Inflammatory macrophage treated with lipopolysaccharide for 4 hours (primary cell): ENCODE measurements at regions not wholly inside any gene's neighbourhood (a gene's known extent, or its start where the extent isn't known, plus 50 kb on each side); places are given as distances from the start of the nearest gene placed in this dataset.
"Not testable (repeated sequence)": the region's sequence is repeated elsewhere in the genome, so short reads cannot be mapped to it uniquely, and the experiment has no call there.

Experiments
- DNase-seq: peaks from one replicate; pipeline ENCODE4 v3.0.0-alpha.2; 2020

DNA sequence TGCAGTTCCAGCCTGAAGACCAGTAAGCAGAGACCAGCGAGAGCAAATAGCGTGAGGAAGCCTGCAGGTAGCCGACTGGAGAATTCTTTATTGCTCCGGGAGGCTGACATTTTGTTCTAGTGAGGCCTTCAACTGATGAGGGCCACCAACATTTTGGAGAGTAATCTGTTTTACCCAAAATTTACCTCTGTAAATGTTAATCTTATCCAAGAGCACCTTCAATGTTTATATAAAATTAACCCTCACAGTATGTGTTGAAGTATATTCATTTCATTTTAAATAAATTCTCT lies 546.4 kb upstream of the SLITRK5 start:
- DNase-seq: no peak

DNA sequence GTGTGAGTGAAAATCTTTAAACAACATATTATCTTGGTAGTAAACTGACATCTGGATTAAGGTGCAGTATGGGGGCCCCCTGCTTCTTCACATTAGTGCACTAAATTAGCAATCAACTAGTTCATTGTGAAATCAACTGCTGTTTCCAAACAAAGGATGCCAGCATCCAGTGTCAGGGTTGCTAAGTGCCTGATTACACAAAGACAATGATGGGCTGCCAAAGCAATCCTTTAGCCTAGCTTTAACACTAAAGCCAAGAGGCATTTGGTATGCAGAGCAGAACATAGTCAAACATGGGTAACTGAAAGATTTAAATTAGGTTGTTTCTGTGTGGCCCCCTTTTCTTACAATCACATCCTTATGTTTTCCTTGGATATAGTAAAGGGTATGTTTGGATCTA lies 543.1 kb upstream of the SLITRK5 start:
- no peak for DNase-seq

DNA sequence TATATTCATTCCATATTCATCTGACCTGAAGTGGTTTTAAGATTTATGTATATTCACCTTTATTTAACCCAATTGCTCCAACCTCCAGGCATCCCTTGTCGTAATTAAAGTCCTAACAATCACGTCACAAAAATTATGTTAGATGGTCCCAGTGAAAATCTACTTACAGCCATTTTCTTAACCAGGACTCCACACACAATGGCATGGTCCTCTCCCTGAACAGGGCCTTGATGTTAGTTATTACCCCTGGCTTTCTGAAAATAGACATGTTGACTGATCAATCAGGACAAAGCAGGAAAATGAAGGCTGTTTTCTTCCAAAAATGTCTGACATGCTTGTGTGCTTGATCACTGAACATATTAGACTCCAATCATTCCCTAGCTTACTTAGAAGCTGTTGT lies 542.7 kb upstream of the SLITRK5 start:
- no peak for DNase-seq

DNA sequence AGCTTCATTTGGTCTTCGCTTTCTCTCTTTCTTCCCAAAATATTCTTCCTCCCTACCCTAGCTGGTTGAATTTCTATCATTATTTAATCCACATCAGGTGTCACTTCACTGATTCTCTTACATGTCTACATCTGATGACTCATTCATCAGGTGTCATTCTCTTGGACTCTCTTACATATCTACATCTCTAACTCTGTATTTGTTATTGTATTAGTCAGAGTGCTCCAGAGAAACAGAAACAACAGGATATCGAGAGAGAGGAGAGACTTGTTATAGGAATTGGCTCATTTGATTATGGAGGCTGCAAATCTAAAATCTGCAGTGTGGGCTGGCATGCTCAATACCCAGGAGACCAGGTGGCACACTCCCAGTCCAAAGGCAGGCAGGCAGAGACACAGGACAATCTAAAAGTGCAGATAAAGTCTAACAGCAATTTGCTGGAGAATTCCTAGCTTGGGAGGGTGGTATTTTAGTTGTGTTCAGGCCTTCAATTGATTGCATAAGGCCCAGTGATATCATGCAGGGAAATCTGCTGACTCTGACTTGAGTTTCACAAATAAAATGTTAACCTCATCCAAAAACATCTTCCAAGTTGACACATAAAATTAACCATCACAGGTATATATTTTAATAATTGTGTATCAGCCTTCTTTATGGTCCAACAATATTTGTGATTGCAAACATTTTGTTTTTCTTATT lies 541.4 kb upstream of the SLITRK5 start:
- DNase-seq: no peak

DNA sequence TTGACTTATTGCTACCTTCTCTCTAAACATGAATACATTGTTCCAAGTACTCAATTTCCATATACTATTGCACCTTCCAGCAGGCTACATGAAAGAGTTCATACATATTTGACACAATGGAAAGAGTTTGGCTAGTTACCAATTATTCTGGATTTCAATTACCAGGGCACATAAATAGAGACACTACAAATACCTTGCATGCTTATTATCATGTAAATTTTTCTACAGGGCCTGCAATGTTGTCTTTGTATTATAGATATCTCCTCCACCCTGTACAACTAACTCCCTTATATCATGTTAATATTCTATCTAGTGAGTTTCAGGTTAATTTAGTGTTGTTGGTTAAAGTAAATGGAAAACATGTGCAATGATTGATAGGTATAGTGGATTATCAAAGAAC lies 540.7 kb upstream of the SLITRK5 start:
- DNase-seq: no peak

DNA sequence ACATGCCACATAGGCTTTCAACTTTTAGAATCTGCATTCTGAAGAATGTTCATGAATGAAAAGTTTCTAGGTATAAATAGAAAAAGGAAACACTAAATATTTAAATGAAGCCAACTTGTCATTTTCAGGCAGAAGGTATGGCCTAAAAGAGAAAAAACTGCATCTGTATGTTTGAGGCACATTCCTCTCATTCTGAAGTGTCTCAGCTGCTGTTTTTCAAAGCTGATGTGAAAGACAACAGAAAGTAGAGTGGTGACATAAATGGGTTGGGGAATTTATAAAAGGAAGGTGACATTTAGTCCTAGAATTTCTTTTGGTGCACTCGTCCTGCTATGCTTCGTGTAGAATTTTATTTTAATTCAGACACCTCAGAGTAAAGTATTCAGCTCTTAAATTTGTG lies 539.6 kb upstream of the SLITRK5 start:
- DNase-seq: no peak

GRCh38 chr13:87138866-87139265 lies 532.3 kb upstream of the SLITRK5 start:
- DNase-seq: no peak

DNA sequence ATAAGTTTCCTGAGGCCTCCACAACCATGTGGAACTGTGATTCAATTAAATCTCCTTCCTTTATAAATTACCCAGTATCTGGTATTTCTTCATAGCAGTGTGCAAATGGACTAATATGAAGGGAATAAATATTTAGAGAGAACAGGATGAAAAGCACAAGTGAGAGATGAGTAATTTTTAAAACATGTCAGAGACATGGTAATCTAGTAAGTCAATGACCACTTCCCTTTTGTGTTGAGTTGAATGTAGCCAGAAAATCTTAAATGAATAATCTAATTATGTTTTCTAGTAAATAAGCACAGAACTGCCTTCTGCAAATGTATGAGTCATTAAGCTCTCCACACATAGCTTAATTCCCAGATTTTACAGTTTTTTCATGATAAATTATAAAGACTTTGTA lies 524.1 kb upstream of the SLITRK5 start:
- no peak for DNase-seq

- DNase-seq: no peak
Measured at GRCh38 chr13:87153371-87153770, 517.8 kb upstream of the SLITRK5 start.

DNA sequence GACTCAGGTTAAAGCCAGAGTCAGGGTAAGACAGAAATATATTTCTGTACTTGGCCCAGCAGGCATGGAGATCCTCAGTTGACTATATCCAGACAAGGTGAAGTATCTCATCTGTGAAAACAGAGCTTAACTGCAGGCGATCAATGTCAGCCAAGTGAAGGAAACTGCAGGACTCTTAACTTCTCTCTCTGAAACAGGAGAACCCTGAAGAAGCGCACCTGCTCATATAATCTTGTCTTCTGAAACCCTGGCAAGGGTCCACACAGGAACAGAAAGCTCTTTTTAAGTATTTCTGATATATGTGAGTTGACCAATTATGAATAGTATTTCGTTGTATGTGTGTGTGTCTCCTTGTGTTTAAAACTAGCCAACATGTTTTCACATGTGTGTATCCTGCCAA lies 504.8 kb upstream of the SLITRK5 start:
- DNase-seq: no peak

DNA sequence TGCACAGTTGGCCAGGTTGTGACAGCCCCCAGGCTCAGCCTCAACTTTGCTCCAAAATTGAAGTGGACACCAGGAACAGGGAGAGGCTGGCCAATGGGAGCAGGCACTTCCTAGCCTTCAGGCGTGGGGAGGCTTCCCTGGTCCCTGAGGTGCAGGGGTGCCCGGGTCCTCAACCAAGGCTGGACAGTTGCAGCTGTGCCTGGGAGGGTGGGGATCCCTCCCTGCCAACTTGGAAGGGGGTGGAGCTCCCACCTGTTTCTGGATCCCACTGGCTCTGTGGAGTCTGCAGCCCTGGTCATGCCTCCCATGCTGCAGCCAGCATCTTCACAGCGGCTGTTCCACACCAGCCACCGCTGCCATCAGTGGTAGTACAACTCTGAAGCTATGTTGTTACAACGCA lies 502.8 kb upstream of the SLITRK5 start:
- no peak for DNase-seq

DNA sequence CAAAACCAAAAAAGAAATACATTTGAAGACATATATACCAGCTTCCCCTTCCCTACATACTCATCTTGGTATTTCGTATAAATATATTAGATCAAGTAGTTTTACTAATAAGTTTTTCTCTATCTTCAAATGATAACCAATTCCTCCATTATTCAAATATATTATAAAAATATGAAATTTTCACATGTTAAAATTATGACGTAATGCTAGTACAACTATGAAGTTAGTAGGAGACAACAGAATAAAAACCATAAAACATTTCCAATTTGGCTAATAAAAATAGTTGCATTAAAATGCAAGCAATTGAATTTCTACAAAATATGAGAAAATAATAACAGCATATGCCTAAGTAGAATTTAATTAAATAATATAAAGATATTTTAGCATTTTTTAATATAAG lies 501.8 kb upstream of the SLITRK5 start:
- DNase-seq: no peak

DNA sequence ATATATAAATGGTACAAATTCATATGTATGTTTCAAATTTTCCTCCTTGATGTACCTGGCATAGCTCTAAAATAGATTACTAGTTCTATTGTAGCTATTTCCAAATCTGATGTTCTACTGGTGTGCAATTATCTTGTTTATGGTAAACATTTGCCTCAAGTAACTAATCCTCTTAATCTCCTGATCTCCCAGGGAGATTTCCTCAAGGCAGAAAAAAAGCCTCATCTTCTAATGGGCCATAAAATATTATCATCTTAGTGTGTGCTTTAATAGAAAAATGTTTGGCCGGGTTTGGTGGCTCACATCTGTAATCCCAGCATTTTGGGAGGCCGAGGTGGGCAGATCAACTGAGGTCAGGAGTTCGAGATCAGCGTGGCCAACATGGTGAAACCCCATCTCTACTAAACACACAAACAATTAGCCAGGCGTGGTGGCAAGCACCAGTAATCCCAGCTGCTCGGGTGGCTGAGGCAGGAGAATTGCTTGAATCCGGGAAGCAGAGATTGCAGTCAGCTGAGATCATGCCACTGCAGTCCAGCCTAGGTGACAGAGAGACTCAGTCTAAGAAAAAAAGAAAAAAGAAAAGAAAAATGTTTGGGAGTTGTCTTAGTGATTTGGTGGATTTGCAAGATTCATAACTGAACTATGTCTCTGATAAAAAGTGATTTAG lies 498.9 kb upstream of the SLITRK5 start:
- no peak for DNase-seq

GRCh38 chr13:87185138-87185537 lies 486.0 kb upstream of the SLITRK5 start:
- not testable (repeated sequence) for DNase-seq

- DNase-seq: not testable (repeated sequence)
Measured at GRCh38 chr13:87186647-87187046, 484.5 kb upstream of the SLITRK5 start.

- not testable (repeated sequence) for DNase-seq
Measured at GRCh38 chr13:87191485-87191884, 479.7 kb upstream of the SLITRK5 start.

GRCh38 chr13:87198371-87198770 lies 472.8 kb upstream of the SLITRK5 start:
- no peak for DNase-seq

DNA sequence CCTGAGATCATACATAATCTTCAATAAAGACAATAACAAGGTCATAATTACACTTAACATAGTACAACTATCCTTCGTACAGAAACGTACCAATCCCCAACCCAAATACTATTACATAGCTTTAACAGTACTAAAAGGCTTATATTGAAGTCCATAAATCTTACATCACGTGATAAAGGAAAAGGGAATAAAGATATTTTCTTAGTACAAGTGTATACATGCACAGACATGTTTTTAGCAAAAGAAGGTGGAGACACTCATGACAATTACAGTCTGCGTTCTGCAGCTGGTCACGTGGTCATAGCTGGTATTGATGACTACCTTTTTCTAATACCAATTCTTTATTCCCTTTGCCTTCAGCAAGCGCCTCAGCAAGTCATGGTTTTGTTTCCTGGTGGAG lies 464.5 kb upstream of the SLITRK5 start:
- DNase-seq: no peak

GRCh38 chr13:87207280-87208003 lies 463.7 kb upstream of the SLITRK5 start:
- DNase-seq: no peak

DNA sequence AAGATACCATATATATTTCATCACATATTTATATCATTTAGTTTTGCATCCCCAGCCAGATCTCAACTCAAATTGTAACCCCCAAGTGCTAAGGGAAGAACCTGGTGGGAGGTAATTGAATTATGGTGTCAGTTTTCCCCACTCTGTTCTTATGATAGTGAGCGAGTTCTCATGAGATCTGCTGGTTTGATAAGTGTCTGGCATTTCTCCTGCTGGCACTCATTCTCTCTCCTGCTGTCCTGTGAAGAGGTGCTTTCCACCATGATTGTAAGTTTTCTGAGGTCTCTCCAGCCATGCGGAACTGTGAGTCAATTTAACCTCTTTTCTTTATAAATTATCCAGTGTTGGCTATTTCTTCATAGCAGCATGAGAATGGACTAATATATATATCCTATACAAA lies 462.5 kb upstream of the SLITRK5 start:
- no peak for DNase-seq

- no peak for DNase-seq
Measured at GRCh38 chr13:87234981-87235380, 436.2 kb upstream of the SLITRK5 start.

- DNase-seq: no peak
Measured at GRCh38 chr13:87235621-87236020, 435.6 kb upstream of the SLITRK5 start.

DNA sequence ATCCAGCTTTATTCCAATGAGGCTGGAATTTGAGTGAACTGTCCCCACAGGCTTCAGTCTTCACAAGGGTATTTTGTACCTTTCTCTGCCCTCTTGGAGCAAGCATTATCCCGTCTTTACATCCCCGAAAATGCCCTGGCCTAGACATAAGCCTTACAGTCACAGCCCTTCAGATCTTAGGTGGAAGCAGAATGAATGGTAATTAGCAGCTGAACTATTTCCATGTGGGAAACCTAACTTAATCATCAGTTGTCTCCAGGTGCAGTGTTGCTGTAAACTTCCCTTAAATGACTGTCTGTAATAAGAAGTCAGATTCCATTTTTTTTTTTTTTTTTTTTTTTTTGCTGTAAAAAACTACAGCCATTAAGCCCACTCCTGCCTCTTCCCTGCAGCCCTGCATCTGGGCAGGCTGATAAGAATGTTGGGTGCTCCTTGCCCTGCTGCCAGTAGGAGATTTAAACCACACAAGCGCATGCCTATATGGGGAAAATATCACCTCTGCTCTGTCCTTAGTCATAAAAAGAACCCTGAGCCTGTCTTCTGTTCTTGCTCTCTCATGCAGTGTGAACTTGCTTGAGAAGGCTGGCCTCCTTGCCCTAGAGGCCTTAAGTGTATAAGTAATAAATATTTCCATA lies 426.8 kb upstream of the SLITRK5 start:
- DNase-seq: no peak

GRCh38 chr13:87249847-87250246 lies 421.3 kb upstream of the SLITRK5 start:
- DNase-seq: not testable (repeated sequence)
